Fibroblast of gingiva (primary cell): ENCODE measurements at regions not wholly inside any gene's neighbourhood (a gene's known extent, or its start where the extent isn't known, plus 50 kb on each side); places are given as distances from the start of the nearest gene placed in this dataset.
"Not testable (repeated sequence)": the region's sequence is repeated elsewhere in the genome, so short reads cannot be mapped to it uniquely, and the experiment has no call there.

Experiments used
- DNase-seq: peaks from one replicate; pipeline ENCODE4 v3.0.0-alpha.2; 2011; ENCODE audit warnings: low read depth

GRCh38 chr3:25952133-25952532 lies 162.2 kb downstream of the OXSM start:
- no peak for DNase-seq

- no peak for DNase-seq
Observed at GRCh38 chr3:25957026-25957425, 167.1 kb downstream of the OXSM start.

DNA sequence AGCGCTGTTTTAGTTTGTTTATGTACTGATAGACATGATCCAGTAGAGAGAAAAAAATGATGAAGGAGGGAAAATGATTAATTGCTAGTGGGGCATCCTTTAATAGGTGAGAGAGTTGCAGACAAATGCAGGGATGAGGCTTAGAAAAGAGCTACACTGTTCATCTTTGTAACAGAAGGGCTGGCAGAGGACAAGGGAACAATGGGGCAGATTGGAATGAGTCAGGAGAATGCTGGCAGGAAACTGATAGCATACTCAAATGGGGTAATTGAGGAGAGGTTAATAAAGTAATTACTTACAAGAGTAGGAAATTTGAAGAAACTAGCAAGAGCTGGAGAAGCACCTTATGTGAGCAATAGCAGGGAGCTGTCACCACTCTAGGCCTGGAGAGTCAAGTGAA lies 170.9 kb downstream of the OXSM start:
- DNase-seq: no peak

GRCh38 chr3:25962255-25962654 lies 172.4 kb downstream of the OXSM start:
- no peak for DNase-seq

DNA sequence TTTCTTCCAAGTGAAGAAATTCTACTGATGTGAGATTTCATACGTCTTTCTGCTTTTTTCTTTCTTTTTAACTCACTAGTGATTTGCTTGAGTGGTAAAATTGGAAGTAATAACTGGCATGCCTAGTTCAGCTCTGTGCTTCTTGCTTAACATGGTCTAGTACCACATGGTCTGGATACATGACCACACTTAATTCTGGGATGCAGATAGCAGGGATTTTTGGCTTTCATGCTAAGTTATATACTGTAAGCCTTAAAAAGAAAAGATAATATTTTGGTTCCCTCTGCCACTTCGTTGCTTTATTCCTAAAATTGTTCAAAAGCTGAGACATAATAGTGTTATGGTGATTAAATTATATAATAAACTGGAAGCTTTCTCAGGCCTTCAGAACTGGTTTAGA lies 174.3 kb downstream of the OXSM start:
- DNase-seq: no peak

DNA sequence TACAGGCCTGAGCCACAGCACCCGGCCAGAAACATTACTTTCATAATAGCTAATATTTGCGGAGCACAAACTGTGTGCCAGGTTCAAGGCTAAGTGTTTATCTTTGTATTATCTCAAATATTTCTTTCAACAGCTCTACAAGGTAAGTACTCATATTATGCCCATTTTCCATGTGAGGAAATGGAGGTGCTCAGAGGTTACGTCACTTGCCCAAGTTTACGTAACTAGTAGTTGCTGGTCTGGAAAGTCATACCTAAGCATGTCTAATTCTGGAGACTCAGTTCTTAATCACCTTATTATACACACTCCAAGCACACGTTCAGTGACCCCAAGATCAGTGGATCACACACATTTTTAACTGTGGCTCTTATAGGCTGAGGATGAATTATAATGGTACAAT lies 177.5 kb downstream of the OXSM start:
- no peak for DNase-seq

DNA sequence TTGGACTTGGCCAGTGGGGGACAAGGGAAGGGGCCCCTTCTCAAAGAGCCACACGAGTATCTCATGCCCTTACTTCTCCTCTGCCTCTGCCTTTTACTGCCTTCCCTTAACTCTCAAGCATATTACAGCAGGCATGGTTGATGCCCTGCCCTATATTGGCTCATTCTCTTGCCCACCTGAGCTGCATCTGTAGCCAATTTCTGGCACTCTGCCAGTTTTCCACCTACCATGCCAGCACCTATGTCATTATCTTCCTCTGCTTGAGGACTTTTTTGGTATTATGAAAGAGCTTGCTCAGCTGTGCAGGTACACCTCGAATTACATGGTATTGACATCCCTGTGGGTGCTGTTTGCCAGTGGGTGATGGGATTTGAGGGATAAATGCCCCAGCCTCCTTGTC lies 181.8 kb downstream of the OXSM start:
- DNase-seq: no peak

DNA sequence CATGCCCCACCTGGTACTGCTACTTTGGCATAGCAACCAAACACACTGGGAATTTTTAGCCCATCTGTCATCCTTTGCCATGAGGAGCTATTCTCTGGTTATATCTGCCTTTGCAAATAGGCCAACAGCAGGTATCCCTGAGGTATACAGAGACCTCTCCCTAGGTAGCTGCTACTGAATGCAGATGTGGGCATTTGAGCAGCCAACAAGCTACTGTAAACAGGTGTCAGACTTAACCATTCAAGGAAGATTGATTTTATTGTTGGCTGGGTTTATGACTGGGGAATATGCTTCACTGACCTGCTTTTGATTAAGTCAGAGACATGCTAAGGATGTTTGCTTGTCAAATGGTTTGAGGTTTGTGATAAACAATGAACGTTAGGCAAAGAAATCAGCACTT lies 183.2 kb downstream of the OXSM start:
- no peak for DNase-seq

DNA sequence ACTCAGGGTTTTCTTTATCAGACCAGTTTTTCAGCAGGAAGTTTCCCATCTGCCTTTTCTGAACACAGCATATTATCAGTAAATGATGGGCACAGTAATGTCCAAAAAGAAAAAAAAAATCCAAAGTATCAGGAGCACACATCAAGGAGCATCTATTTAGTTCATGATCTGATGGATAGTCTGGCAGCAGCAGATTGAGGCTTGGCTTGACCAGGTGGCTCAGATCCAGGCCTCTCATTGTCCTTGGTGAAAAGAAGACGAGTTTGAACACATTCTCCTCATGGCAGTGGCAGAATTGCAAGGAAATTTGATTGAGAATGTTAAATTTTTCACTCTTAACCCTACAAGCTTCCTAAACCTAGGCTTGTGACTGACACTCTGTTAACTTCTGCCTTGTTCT lies 192.9 kb downstream of the OXSM start:
- no peak for DNase-seq

DNA sequence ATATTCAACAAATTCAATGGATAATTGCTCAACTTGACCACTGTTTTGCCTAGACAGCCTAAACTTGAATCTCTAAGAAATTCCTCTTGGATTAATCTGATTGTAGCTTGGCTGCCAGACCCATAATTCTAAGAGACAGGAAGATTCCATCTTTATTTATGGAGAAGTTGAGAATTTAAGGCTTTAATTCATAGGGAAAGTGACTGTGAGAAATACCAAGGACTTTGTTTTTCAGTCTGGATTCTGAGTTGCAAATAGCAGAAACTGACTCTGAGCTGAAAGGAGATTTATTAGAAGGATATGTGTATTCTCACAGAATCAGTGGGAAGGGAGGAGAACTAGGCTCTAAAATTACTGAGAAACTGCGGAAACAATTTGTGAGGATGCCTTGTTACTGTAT lies 195.7 kb downstream of the OXSM start:
- DNase-seq: no peak

- no peak for DNase-seq
Observed at GRCh38 chr3:25992606-25993005, 202.7 kb downstream of the OXSM start.

DNA sequence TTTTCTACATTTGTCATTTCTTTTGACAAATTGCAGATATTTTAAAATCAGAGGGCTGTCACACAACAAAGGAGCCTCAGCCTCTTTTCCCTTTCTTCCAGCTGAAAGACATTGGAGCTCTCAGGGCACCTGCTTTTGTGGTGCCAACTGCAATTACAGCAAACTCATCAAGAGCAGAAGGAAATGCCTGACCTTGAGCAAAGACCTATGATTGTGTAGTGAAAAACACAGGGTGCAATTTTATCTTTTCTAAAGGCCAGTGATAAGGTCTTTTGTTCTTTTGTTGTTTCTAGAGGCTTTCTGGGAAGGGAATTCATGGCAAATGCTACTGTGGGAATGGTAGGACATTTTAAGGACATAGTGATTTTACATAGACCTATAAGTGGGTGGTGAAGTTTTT lies 214.3 kb downstream of the OXSM start:
- no peak for DNase-seq

DNA sequence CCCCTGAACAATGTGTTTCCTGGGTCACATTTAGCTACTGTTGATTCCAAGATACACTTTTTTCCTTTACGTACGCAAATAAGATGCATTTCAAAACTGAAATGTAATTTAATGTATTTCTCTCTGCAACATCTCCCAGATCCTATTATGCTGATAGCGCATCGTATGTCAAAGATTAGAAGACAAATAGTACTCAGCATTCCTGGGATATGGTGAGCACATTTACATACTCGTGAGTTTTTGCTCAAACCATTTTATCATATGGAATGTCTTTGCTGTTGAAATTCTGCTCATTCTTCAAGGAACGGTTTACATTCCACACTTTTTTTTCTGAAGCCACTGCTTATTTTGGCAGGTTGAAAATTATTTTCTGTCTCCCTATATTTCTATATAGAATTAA lies 221.4 kb downstream of the OXSM start:
- no peak for DNase-seq

DNA sequence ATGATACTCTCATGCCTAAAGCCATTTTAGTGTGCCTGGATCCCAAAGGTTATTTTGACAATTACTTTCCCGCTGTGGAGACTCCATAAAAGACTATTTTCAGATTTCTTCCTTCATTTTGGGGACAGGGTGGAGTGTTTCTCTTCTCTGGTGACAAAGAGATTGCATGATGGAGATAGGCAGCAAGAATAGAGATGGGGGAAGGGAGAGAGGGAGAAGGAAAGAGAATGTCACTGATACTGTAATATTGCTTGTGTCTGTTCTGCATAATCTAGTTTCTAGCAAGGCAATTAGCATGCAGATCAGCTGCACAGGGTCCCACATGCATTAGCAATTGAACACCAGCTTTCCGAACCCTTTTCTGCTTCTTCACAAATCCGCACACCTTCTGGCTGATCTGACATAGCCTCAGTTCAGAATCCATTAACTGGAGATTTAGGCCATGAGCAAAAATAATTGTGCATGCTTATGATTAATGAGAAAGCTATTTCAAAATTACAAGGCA lies 222.4 kb downstream of the OXSM start:
- no peak for DNase-seq

DNA sequence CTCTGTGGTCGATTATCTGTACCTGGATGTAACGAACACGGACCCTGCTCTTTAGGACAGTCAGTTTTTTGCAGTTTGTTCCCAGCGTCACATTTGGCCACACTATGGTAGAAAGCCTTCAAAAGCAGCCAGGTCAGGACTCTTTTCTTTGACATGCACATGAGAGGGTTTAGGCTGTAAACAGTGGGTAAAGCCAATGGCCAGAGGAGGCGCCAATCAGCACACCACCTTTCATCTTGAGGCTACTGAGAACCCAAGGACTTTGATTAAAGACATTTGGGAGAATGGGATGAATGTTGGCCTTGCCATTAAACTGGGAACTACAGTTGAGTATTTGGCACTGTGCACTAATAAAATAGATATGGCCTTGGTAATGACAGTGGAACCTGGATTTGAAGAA lies 225.9 kb downstream of the OXSM start:
- DNase-seq: no peak

- no peak for DNase-seq
Observed at GRCh38 chr3:26018889-26019288, 229.0 kb downstream of the OXSM start.

GRCh38 chr3:26024206-26024605 lies 234.3 kb downstream of the OXSM start:
- not testable (repeated sequence) for DNase-seq

DNA sequence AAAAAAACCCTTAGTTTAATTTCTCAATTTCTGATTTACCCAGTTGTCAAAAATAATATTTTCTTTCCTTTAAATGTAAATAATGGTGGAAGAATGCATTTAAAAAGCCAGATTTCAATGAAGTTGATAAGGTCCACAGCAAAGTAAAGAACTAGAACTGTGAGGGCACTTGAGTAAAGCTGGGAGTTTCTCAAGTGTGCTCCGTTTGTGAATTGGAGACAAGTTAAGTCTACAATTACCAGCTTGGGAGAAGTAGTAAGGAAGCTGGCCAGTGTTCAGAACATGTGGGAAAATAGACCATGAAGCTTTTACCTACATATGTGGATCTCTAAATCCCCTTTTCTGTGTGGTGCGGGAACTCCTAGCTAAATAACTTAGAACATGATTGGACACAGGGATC lies 239.4 kb downstream of the OXSM start:
- no peak for DNase-seq

- not testable (repeated sequence) for DNase-seq
Observed at GRCh38 chr3:26042126-26042525, 252.2 kb downstream of the OXSM start.

DNA sequence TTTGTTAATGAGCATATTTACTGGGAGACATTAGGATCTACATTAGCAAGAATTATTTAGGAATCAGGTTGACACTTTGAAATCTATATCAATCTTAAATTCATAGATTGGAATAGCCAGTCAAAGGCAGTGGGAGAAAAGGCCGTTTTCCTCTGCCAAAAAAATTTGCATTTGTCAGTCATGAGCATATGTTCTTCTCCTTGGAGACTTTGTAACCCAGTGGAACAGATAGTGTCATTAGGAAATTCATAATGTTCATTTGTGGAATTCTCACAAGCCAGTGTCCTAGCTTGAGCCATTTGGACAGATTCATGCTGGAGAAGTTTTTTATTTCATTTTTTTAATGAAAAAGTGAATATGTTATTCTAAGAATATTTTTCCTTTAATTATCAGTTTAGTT lies 260.1 kb downstream of the OXSM start:
- no peak for DNase-seq

DNA sequence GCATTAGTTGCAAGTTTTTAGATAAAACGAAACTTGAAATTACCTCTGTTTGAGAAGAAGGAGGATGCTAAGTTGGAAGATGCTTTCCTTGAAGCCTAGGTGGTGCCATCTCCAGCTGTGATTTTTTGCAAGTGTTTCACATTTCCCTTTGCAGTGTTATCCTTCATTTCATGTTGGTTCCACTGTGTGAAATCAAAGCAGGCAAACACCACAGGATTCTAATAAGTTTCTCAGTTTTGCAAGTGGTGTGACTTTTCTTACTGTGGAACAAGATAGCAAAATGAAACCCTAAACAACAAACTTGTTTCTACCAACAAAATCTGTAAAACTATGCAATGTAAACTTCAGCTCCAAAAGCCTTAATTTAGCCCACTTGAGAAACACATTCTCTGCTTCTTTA lies 260.9 kb downstream of the OXSM start:
- DNase-seq: no peak

GRCh38 chr3:26058901-26059321 lies 269.0 kb downstream of the OXSM start:
- no peak for DNase-seq

- DNase-seq: no peak
Observed at GRCh38 chr3:26061947-26062346, 272.1 kb downstream of the OXSM start.

DNA sequence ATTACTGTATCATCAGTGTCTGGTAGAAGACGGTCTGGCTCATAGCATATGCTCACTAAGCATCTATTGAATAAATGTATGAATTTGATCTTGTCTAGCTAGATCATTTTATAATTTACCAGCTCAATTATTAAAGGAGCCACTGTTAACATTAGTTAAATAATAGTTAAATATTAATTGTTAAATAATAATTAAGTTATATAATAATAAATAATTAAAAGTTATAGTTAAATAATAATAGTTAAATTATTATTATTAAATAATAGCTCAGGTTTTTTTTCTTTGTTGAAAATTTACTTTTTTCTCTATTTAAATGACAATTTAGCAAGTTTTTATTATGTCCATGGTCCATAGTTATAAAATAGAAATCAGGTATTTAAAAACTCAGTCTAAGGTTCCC lies 274.4 kb downstream of the OXSM start:
- no peak for DNase-seq

GRCh38 chr3:26068890-26069289 lies 279.0 kb downstream of the OXSM start:
- no peak for DNase-seq
